Lung (tissue), 11 donors: ENCODE measurements at regions not wholly inside any gene's neighbourhood (a gene's known extent, or its start where the extent isn't known, plus 50 kb on each side); places are given as distances from the start of the nearest gene placed in this dataset.

ENCODE experiments used
- ATAC-seq: fragments of 200-7000 bp; cut with Tn5 transposase; one replicate; pipeline ENCODE4 v1.9.1; 2020; ENCODE audit warnings: moderate number of reproducible peaks; ENCODE audit not compliant: insufficient read depth, low FRiP score
- DNase-seq, 3 donors: peaks; one replicate each; pipeline ENCODE4 v3.0.0-alpha.2; 2013 to 2017
- H3K27ac ChIP-seq, 2 donors: one replicate each; pipeline ENCODE4 v1.5.1; 2013; ENCODE audit warnings: mild to moderate bottlenecking in 2 of 2, moderate library complexity in 2 of 2, control low read depth in 1 of 2, inconsistent platforms in 1 of 2, low read depth in 1 of 2, low read length in 1 of 2
- H3K27me3 ChIP-seq, 3 donors: one replicate each; pipeline ENCODE4 v1.5.1; 2013; ENCODE audit warnings: low read length in 2 of 3; ENCODE audit not compliant: control insufficient read depth in 3 of 3, insufficient read depth in 3 of 3
- H3K36me3 ChIP-seq, 4 donors: one replicate each; pipeline ENCODE4 v1.5.1; 2013; ENCODE audit warnings: low read length in 4 of 4, mild to moderate bottlenecking in 1 of 4, moderate library complexity in 1 of 4; ENCODE audit not compliant: control insufficient read depth in 4 of 4, insufficient read depth in 4 of 4
- H3K4me1 ChIP-seq, 5 donors: one replicate each; pipeline ENCODE4 v1.5.1; 2013; ENCODE audit warnings: low read length in 5 of 5, mild to moderate bottlenecking in 2 of 5, moderate library complexity in 1 of 5; ENCODE audit not compliant: control insufficient read depth in 5 of 5, insufficient read depth in 5 of 5
- H3K4me3 ChIP-seq: one replicate; pipeline ENCODE4 v1.5.1; 2013; ENCODE audit warnings: mild to moderate bottlenecking, control low read depth, moderate library complexity
- H3K9ac ChIP-seq, 2 donors: one replicate each; pipeline ENCODE4 v1.5.1; 2013; ENCODE audit warnings: low read length in 2 of 2, control low read depth in 1 of 2; ENCODE audit not compliant: insufficient read depth in 1 of 2
- H3K9me3 ChIP-seq, 4 donors: one replicate each; pipeline ENCODE4 v1.5.1; 2013; ENCODE audit warnings: low read length in 3 of 4, mild to moderate bottlenecking in 1 of 4, moderate library complexity in 1 of 4; ENCODE audit not compliant: control insufficient read depth in 4 of 4, insufficient read depth in 3 of 4
- WGBS, 2 donors: extraction: QIAGEN DNeasy Blood & Tissue Kit; methylation state at CpG; one replicate each; pipeline ENCODE4 v1.1.7; 2013; 5-methylcytosine and 5-hydroxymethylcytosine counted together
- TF ChIP-seq, protein P1 (sequence below): IDR thresholded peaks from 2 replicates; pipeline ENCODE4 v1.5.1; 2012; ENCODE audit warnings: mild to moderate bottlenecking; ENCODE audit errors: control extremely low read depth, extremely low read depth
- donor health status: control.
- donor health status: control.
- donor health status: Bipolar disorder and iron deficiency.
- donor health status: healthy.
- donor health status: DM: yes; HTN: yes; CAD: no.

DNA sequence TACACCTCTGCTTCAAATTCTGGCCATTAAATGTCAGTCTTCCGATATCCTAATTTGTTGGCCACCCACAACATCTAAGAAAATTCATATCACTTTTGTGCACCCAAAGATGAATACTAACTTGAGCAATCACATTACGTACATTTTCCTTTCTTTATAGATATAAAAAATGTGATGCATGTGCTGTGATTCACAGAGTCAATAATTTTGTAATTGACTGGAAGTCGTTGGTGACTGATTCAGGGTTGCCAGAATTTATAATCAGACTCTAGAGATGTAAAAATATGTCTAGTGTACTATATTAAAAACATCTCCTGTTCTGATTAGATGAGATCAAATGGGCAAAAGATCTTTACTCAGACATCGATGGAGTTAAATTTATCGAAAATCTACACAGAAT, 150.0 kb upstream of the KCTD3 start:
- H3K27me3 ChIP-seq: no peaks in the 10 kb centered on the region
- no peak overlapping the region for H3K9ac ChIP-seq
- no peak overlapping the region for H3K4me3 ChIP-seq
- no peak for DNase-seq
- no peak overlapping the region for H3K27ac ChIP-seq
- WGBS, 2 donors: 88 to 89% methylated on average over 5 of the region's 5 CpGs
- H3K4me1 ChIP-seq: peaks cover 0 to 3% (median 0%) of the 10 kb centered on the region in 5 donors
- H3K9me3 ChIP-seq: peaks cover 0 to 2% (median 0%) of the 10 kb centered on the region in 4 donors
- ATAC-seq: no peak
- no peaks in the 10 kb centered on the region for H3K36me3 ChIP-seq
- TF ChIP-seq, protein P1, sequence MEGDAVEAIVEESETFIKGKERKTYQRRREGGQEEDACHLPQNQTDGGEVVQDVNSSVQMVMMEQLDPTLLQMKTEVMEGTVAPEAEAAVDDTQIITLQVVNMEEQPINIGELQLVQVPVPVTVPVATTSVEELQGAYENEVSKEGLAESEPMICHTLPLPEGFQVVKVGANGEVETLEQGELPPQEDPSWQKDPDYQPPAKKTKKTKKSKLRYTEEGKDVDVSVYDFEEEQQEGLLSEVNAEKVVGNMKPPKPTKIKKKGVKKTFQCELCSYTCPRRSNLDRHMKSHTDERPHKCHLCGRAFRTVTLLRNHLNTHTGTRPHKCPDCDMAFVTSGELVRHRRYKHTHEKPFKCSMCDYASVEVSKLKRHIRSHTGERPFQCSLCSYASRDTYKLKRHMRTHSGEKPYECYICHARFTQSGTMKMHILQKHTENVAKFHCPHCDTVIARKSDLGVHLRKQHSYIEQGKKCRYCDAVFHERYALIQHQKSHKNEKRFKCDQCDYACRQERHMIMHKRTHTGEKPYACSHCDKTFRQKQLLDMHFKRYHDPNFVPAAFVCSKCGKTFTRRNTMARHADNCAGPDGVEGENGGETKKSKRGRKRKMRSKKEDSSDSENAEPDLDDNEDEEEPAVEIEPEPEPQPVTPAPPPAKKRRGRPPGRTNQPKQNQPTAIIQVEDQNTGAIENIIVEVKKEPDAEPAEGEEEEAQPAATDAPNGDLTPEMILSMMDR: no peak

DNA sequence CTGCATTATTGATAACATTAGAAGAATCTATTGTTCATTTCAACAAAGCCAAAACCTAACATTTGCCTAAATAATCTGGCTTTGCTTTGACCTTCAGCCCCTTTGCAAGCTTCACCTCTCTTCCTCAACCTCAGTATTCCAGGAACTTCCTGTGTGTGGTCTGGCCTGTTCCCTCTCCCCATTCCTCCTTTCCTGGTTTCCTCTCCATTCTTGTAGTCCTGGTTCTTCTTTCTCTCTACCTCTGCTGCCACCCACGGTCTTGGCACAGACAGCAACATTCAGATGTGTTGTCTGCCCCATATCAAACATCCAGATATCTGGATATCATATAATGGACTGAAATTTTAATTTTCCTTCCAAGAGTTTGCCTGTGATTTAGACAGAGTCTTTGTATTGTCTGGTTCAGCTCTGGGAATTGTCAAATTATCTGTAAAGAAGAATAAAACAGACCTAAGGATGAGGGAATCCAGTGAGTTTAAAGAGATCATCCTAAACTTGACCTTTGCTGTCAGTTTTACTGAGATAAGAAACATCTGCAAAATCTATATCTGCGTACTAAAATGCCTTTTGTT, 148.1 kb upstream of the KCTD3 start:
- Histone ChIP-seq H3K4me1 (peaks cover 0 to 3% (median 0%) of the 10 kb centered on the region in 5 donors), H3K9me3 (peaks cover 0 to 2% (median 0%) of the 10 kb centered on the region in 4 donors), H3K27ac (no peak overlapping the region), H3K36me3 (no peaks in the 10 kb centered on the region), H3K27me3 (no peaks in the 10 kb centered on the region), H3K4me3 (no peak overlapping the region), H3K9ac (no peak overlapping the region)
- ATAC-seq (no peak), DNase-seq (peak in 1 of 3 donors; percentile 7)
- 45 to 56% methylated on average over 2 of the region's 2 CpGs for WGBS, 2 donors
- TF ChIP-seq, protein P1: no peak

DNA sequence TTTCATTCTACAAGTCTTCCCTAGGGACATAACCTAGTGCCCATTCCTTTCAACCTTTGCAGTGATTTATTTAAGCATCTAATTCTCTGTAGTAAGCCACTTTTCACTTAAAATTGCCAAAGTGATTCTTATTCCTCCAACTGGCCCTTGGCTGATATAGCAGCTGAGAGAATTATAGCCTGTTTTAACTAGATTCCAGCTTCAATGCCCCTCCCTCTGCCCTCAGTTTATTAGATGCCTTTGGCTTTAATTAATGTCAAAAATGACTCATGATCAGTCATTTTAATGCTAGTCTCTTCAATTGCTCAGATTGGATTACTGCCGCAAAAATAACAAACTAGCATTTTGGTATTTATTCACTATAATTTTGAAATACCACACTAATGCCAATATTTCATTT, 145.4 kb upstream of the KCTD3 start:
- H3K27ac ChIP-seq: no peak overlapping the region
- no peaks in the 10 kb centered on the region for H3K27me3 ChIP-seq
- H3K36me3 ChIP-seq: no peaks in the 10 kb centered on the region
- DNase-seq: no peak
- TF ChIP-seq, protein P1: no peak
- H3K4me1 ChIP-seq: peaks cover 0 to 3% (median 0%) of the 10 kb centered on the region in 5 donors
- ATAC-seq: no peak
- no peak overlapping the region for H3K9ac ChIP-seq
- no peaks in the 10 kb centered on the region for H3K9me3 ChIP-seq
- no peak overlapping the region for H3K4me3 ChIP-seq
- WGBS, 2 donors: 90 to 93% methylated on average over 1 of the region's 1 CpG

DNA sequence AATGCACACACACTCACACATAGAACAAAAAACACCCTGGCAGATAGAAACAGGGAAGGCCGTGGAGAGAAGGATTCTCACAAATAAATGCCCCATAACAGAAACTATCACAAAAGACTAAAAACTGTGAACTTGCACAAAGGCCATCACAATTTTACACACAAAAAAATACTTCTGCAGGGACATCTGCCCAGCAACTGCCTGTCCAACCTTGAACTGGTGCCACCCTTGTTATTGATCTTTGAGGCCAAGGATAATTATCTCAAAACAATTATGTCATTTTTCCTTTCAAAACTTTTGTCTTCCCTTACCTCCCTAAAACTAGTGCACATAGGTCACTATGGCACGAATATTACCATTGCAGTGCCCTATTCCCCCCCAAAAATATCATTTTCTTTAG, 143.8 kb upstream of the KCTD3 start:
- DNase-seq (no peak), ATAC-seq (no peak)
- Histone ChIP-seq H3K36me3 (no peaks in the 10 kb centered on the region), H3K4me3 (no peak overlapping the region), H3K9ac (no peak overlapping the region), H3K9me3 (no peaks in the 10 kb centered on the region), H3K4me1 (peaks cover 0 to 3% (median 0%) of the 10 kb centered on the region in 5 donors), H3K27ac (no peak overlapping the region), H3K27me3 (no peaks in the 10 kb centered on the region)
- WGBS, 2 donors: 71 to 77% methylated on average over 2 of the region's 2 CpGs
- TF ChIP-seq, protein P1: no peak
